ENCODE measurements at regions not wholly inside any gene's neighbourhood (a gene's known extent, or its start where the extent isn't known, plus 50 kb on each side); places are given as distances from the start of the nearest gene placed in this dataset.

DNA sequence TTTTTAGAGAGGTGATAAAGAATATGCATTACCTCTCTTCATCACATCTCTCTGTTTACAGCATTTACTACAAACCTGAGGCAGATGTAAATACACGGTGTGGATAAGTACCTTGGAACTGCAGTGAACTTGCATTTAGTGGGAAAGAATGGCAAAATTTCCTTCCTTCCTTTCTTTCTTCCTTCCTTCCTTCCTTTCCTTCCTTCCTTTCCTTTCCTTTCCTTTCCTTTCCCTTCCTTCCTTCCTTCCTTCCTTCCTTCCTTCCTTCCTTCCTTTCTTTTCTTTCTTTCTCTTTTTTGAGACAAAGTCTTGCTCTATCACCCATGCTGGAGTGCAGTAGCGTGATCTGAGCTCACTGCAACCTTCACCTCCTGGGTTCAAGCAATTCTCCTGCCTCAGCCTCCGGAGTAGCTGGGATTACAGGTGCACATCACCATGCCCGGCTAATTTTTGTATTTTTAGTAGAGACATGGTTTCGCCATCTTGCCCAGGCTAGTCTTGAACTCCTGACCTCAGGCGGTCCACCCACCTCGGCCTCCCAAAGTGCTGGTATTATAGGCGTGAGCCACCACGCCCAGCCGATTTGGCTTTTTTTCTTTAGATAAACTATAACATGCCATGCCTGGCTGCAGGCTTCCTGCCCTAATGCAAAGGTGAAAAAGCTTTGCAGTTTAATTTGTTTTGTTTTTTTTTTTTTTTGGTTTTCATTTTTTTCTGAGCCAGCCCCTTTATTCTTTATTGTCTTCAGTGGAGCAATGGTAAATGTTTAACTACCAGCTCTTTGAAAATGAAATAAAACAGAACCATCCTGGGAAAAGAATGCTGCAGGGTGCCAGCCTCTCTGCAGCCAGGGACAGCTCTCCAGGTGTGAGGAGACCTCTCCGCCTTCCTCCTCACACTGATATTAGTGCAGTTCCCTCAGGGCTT lies 64.2 kb upstream of the NEDD9 start:
- no peak for DNase-seq (ENCODE audit: low spot score)

DNA sequence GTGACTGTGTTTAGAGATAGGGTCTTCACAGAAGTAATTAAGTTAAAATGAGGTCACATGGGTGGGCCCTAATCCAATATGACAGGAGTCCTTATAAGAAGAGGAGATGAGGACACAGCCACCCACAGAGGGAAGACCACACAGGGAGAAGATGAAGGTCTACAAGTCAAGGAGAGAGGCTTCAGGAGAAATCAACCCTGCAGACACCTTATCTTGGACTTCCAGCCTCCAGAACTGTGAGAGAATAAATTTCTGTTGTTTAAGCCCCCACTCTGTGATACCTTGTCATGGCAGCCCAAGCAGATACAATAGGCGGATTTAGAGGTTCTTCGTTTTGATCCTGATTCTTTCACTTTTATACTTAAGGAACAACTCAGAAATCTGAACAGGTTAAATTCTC lies 63.5 kb upstream of the NEDD9 start:
- DNase-seq (ENCODE audit: low spot score) = no peak

DNA sequence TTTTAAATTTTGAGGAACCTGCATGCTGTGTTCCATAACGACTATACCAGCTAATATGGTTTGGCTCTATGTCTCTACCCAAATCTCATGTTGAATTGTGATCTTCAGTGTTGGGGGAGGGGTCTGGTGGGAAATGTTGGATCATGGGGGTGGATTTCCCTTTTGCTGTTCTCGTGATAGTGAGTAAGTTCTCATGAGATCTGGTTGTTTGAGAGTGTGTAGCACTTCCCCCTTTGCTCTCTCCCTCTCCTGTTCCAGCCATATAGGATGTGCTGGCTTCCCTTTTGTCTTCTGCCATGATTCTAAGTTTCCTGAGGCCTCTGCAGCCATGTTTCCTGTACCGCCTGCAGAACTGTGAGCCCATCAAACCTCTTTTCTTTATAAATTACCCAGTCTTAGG lies 61.8 kb upstream of the NEDD9 start:
- DNase-seq (ENCODE audit: low spot score) = no peak

DNA sequence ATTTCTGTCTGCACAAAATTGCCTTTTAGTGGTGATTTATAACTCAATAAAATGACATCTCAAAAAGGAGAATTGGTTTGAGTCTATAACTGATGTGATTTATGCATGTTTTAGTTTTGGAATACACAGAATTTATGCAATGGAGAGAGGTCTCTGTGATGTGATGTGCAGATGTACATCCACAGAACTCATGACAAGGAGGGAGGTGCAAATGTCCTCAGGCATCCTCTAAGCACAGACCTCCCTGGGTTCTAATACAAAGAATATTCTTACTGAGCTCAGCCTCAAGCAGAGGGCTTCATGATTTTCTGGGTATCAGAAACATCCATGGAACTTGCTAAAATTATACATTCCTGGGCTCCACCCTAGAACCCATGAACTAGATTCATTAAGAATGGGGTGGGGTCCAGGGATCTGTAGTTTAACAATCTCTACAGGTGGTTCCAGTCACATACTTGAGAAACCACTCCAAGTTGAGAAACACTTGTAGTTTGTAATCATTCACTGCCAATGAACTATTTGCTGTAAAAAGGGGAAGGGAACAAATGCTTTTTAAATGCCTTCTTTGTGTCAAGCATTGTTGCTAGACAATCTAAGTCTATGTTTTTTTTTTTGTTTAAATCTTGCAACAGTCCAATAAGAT lies 60.2 kb upstream of the NEDD9 start:
- no peak for DNase-seq (ENCODE audit: low spot score)

DNA sequence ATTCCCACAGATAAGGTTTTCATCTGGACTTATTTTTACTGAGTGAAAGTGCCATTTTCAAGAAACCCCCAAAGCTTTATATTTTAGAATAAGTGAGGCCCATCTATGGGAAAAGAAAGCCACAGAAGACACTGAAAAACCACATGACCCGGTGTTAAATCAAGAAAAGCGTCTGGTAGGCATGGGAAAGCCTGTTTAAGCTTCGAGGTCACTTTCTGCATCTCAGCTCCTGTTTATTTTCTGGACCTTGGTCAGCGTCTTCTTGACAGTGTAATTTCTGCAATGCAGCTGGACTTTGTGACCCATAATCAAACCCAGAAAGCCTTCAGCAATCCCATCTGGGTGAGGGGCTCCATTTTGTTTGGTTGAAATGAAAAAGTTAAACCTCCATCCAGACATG lies 59.6 kb upstream of the NEDD9 start:
- DNase-seq (ENCODE audit: low spot score) = no peak

DNA sequence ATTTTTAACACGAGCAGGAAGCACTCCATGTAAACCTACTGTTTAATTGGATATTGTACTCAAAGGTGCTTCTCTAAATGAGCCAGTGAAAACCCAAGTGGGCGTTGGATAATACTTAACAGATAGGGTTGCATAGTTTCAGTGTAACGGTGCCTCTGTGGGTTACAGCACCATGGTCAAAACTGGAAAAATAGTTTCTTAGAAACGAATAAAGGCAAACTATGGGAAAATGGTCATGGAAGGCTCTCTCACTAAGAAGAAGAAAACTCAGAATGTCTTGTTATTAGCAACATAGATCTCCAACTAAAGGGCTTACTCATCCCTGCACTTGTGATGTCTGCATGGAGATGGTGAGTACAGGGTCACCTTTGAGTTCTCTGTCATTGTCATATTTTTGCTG lies 59.1 kb upstream of the NEDD9 start:
- DNase-seq (ENCODE audit: low spot score) = no peak

DNA sequence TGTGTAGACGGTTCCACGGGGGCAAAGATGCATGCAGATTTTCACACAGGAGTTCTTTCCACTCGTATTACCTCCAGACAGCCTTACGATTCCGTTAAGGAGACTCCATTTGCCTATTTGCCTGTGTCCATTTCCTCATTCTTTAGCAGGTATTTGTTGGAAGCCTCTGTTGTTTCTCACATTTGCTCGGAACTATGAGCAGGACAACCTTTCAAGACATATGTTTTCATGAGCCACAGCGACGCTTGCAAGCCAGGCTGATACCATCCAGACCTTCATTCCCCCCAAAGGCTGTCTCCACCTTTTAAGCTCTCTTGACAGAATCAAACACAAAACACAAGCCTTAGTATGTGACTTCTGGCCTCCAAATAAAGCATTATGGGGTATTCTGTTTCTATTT lies 57.6 kb upstream of the NEDD9 start:
- no peak for DNase-seq (ENCODE audit: low spot score)

DNA sequence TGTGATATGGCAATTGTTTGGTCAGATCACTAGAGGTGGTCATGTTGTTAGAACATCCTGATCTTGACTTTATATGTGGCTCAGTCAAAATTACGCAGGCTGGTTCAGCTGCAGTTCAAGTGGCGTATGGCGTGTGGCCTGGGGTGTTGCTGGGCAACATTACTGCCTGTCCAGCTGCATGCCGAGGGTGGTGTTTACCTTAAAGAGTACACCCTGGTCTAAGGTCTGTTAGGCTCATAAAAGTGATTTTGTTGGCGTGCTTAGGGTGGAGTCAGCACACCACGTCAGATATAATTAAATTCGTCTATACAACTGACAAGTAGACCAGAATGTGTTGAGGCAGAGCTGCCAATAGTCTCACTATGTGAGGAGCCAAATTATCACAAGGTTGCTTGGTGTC lies 55.6 kb upstream of the NEDD9 start:
- DNase-seq (ENCODE audit: low spot score) = no peak

DNA sequence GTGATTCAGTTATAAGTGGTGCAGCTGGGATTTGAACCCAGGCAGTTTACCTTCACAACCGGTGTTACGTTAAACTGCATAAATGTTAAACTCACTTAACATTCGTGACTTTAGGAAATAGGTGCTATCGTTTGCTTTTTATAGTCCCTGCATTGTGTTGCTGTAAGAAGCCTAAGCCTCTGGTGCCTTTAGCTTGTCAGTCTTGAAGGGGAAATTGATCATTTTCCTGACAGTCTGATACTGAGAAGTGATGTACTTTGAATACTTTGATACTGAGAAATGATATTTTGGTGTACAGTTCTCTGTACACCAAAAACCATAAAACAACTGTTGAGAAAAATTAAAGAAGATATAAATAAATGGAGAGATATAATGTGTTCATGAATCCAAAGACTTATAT lies 52.5 kb upstream of the NEDD9 start:
- no peak for DNase-seq (ENCODE audit: low spot score)

DNA sequence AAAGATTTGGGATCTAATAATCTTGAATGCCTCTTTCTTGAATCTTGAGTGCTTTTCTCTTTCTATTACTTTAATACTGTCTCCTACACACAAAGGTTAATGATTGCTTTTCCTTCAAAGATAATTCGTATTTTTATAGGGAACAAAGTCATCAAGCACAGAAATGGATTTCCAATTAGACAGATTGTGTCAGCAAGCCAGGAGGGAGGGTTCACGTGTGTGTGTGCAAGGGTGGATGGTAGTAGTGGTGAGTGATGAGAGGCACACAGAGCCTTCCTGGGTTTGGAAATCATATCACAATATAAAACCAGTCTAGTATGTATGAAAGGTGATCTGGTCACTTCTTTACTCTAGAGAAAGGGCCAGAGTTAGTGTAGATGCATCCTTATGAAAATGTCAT lies 51.2 kb upstream of the NEDD9 start:
- no peak for DNase-seq (ENCODE audit: low spot score)

DNA sequence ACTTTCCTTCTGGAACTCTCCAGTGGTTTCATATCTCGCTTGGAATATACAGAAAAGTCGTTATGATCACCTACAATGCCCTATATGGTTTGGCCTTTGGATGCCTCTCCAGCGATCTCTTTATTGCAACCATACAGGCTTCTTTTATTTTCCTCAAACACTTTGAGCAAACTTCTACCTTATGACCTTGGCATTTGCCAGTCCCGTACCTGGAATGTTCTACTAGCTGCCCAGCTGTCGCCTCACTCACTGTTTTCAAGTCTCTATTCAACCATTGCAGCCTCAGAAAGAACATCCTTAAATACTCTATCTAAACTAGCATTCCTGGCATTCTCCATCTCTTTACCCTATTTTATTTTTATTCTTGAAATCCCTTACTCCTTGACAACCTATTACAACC lies 50.4 kb upstream of the NEDD9 start:
- no peak for DNase-seq (ENCODE audit: low spot score)

All from Ammon's horn (tissue), 1 donor.